ENCODE measurements at regions not wholly inside any gene's neighbourhood (a gene's known extent, or its start where the extent isn't known, plus 50 kb on each side); places are given as distances from the start of the nearest gene placed in this dataset.

DNA sequence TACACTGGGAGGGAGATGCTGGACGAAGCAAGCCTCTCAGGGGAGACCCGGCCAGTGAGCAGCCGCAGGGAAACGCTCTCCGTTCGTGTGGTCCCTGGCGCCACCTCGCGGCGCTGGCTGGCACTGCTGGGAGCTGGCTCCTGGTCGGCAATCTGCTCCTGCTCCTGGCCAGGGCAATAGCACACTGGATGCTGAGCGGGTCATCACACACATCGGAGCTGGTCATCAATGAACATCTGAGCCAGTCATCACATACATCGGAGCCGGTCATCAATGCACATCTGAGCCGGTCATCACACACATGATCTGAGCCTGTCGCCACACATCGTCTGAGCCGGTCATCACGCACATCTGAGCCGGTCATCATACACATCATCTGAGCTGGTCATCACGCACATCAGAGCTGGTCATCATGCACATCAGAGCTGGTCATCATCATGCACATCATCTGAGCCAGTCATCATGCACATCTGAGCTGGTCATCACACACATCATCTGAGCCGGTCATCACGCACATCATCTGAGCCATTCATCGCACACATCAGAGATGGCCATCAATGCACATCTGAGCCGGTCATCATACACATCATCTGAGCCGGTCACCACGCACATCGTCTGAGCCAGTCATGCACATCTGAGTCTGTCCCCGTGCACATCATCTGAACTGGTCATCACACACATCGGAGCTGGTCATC, 217.3 kb downstream of the RBFOX3 start:
- peak; percentile 46 for DNase-seq

DNA sequence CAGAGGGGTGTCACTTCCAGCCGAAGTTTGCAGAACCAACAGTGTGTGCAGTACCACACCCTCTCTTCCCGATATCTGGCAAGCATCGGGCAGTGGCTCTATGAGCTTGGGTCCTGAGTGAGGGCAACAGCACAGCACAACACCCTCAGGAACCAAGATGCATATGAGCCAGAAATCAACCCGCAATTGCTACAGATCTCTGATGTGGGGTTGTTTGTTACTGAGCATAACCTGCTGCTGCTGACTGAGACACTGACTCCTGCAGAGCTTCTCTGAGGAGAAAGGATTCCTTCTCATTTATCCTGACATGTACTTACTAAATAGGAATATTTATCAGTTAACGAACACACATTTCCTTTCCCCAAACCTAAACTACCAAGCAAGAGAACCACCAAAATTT, 218.3 kb downstream of the RBFOX3 start:
- no peak for DNase-seq

DNA sequence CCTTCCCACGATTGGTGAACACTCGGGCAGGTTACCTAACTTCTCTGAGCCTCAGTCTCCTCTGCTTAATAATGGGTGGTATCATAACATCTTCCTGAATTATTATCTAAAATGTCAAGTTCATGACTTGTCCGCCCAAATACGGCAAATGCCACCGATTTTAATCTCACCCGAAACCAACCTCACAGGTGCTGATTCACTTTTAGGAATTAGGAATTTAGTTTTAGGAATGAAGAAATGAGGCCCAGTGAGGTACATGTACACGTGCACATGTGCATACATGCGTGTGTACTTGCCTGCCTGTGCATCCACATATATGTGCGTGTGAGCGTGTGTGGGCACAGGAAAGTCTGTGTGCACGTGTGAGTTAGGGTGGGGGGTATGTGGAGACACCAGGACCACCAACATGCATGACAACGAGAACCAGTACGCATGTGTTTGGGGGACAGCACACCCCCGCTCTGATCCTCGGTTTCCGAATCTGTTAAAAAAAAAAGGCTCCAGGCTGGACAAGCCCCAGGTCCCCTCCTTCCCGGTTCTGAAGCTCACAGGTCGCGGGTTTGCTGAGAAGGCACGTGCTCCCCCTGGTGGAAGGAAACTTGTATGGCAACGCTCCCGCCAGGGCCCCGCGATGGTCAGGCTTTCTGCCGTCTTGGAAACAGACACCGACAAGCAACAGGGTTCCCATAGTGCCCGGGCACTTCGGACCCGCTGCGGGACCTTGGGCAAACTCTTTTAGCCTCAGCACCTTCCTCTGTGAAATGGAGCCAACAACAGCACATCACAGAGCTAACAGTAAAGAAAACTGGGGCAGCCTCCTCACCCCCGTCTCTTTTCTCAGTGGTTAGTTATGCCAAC, 219.2 kb downstream of the RBFOX3 start:
- DNase-seq = peak; percentile 43

DNA sequence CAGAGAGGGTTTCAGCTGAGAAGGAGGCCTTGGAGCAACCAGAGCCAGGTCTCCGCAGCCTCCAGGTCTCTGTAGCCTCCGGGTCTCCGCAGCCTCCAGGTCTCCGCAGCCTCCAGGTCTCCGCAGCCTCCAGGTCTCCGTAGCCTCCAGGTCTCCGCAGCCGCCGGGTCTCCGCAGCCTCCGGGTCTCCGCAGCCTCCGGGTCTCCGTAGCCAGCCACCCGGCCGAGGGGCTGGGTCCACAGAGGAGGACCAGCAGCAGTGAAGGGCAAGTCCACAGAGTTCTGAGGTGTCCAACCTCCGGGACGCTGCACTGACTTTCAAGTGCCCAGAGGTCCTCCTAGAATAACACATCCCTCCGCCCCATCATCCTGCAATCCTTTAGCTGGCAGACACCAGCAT, 221.0 kb downstream of the RBFOX3 start:
- no peak for DNase-seq

DNA sequence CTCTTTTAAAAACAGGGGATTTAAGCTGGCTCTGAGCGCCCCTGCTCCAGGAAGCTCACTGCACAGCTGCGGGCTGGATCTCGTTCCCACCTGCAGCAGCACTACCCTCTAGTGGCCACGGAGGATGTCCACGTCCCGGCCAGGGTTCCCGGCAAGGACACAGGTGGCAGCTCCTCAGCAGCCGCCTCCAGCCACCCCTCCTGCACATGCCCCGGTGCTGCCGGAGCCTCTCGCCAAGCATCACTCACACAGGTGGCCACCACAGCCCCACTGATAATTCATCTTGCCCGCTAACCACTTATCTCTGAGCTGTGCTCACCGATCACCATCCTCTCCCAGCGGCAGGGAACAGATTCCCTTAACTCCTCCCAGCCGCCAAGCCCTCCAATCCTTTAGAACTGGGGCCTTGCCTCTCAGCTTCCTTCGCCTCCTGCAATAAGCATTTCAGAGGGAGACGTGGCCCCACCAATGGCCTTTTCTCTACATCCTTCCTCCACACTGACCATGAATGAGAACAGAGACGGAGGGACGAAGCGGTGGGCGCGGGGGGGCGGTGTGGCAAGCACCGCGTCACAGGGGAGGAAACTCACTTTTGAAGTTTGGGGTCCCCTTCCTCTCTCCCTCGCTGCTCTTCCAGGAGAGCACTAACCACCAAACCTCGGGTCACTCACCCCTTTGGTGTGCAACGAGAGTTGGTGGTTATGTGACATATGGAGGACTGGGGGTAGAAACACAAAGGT, 222.1 kb downstream of the RBFOX3 start:
- DNase-seq = no peak

DNA sequence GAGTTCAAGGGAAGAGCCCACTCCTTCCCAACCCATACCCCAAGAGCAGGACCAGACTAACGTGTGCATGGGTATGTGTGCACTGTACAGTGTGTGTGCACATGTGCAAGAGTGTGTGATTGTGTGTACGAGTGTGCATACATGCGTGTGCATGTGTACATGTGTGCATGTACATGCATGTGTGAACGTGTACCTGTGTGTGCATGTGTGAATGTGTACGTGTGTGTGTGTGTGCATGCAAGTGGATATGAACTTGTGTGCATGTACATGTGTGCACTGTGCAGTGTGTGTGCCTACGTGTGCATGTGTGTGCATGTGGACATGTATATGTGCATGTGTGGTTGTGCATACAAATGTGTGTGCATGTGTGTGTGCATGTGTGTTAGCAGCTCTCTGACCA, 223.1 kb downstream of the RBFOX3 start:
- no peak for DNase-seq

DNA sequence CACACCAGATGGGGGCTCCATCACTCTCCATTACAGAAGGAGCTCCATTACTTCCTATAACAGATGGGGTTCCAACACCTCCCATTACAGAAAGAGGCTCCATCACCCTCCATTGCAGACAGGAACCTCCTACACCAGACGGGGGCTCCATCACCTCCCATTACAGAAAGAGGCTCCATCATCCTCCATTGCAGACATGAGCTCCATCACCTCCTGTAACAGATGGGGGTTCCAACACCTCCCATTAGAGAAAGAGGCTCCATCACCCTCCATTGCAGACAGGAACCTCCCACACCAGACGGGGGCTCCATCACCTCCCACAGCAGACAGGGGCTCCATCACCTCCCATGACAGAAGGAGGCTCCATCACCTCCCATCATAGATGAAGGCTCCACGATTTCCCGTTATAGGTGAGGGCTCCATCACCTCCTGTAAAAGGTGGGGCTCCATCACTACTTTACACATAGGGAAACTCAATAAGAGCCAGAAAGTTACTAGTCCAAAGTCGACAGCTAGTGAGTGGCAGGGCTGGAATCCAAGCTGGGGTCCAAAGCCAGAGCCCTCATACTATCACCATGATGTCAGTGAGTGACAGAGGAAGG, 224.8 kb downstream of the RBFOX3 start:
- no peak for DNase-seq

DNA sequence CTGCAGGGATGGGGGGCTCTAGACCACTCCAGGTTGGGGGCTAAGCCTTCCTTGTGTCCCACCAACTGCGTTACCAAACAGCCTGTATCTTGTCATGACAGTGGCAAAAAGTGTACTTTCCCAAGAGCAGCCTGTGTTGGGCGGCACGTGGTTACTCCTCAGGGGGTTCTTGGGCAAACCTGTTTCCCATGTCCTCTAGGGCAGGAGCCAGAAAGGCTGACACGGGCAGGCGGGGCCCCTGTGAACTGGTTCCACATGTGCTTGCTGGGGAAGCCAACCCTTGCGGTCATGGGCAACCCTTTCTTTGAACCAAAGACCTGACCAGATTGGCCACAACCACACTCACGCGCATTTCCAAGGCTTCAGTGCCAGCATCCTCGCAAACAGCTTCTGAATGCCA, 228.5 kb downstream of the RBFOX3 start:
- no peak for DNase-seq

DNA sequence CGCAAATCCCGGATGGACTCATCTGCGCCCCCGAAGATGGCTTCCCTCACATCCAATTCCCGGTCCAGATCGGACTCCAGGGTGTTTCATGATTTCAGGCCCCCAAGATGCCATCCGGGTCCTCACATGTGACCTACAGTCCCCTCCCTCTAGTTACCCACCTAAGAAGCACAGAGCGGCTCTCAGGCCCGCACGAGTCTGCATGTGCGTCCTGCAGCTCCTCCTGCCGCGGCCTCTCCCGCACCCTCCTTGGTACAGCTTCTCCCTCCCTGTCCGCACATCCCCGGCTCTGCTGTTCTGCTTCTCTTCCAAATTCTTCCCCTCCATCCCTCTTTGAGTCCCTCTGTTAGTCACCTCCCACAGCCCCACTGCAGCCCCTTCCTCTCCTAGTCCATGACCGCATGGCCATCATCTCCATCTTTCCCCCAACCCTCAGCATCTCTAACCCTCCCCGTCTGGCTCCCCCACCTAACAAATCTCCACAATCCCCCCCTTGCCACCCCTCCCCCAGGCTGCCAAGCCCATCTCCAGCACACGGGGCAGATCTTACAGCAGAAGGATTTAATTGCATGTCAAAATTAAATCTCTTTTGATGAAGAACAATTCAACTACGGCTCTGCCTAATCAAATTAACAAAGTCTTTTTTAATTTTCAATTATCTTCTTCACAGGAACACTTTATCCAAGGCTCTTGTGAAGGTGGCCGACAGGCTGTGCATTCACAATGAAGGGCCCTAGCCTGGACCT, 231.0 kb downstream of the RBFOX3 start:
- DNase-seq = no peak

DNA sequence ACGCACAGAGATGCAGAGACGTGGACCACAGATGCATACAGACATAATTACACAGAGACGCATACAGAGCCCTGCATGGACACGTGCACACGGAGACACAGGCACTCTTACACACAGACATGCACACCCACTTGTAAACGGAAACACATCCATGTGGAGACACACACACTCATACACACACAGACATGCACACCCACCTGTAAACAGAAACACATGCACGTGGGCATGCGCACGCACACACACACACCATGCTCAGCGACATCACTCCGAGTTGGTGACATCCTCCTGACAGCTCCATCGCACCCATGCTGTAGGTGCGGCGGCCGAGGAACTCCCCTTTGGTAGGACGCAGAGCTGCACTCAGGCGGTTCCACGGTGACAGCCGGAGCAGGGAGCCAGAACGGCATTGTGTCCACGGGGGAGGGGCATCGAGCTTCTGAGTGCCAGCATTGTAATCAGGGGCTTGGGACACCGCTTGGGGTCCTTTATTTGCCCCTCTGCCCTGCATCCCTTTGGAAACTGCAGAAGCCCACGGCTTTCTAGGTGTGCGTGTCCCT, 233.5 kb downstream of the RBFOX3 start:
- DNase-seq = no peak

DNA sequence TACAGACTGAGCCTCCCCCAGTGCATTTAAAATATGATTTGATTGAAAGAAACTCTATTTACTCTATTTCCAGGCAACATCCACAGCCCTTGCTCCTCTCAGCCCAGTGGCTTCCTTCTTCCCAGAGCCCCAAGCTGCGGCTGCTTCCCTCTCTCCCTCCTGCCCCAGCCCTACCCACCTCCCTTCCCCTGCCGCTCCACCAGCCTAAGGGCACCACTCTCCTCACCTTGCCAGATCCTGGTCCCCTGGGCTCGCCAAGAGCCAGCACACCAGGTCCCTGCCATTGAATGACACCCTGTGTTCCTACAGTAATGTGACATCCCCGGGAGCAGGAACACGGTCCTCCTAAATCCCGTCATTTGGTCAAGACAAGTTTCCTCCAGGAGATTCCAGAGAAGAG, 236.0 kb downstream of the RBFOX3 start:
- no peak for DNase-seq

DNA sequence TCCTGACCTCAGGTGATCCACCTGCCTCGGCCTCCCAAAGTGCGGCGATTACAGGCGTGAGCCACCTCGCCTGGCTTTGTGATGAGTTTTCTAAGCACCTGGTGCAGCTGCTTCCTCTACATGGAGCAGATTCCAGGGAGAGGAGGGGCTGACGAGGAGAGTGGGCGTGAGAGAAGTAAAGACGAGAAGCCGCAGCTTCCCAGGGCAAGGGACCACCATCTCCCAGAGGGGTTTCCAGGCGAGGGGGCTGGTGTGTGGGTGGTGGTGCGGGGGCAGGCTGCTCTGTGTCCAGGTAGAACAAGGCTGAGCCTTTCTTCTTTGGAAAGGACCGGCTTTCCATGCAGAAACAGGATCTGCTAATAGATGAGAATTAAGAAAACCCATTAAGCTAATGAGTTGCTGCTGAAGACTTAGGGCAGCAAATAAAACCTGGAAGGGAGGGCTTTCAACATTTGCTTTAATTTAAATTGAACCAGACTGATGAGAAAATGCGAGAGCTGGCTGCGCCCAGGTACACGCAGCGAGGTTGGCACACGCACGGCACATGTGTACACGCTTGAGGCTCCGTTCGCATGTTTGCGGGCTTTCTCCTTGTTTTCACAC, 236.7 kb downstream of the RBFOX3 start:
- DNase-seq = no peak

DNA sequence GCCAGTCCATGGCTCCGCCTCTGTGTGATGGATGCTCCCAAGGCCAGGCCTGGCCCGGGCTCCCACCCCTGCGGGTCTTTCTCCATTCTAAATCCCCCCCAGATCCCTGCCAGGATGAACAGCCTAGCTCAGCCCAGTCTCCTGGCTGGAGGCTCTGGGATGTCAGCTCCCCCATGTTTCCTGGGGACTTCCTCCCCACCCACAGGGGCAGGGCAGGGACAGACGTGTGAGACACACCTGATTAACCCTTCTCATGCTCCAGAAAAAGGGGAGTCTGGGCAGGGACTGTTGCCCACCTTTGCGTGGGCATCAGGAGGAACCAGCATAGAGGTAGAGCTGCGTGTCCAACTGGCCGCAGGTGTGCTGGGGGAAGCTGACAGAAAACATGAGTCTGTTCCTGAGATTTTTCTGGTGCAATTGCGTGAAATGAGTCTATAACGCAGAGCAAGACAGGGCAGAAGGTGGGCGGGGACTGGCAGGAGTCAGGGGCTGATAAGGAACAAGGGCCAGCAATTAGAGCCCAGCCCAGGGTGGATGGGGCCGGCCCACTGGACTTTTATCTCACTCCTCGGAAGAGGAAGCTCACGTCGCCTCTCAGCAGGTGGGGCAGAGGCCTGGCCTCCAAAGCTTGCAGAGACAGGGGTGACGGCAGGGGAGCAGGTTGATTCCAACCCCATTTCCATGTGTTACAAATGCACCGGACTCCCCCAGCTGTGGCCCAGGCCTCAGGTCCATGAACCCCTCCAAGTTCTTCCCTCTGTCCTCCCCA, 238.2 kb downstream of the RBFOX3 start:
- DNase-seq = no peak

DNA sequence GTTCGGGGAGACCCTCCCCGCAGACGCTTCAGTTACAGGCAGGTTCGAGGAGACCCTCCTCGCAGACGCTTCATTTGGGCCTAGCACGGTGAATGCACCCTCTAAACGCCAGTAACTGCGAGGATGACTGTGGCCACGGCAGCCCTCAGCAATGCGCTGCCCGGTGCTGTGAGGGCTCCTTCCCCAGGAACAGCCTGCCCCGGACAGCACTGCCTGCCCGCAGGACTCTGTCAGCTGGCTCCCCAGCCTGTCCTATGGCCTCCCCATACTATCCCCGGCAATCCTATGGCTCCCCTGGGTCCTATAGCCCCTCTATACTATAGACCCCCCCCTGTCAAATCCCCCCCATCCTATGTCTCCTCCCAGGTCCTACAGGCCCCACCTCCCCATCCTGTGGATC, 238.9 kb downstream of the RBFOX3 start:
- DNase-seq = no peak

DNA sequence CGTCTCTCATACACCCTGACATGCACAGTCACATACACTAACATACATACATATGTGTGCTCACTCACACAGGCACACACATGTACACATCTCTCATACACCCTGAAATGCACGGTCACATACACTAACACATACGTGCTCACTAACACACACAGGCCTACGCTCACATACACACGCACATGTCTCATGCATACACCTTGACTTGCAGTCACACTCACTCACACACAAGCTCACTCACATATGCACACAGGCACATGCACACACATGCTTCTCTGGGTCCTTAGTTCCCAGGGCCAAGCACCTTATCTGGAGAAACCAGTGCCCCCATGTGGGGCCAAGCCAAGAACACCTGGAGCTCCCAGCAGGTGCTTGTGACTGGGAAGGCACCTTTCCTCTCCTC, 240.3 kb downstream of the RBFOX3 start:
- DNase-seq = no peak

DNA sequence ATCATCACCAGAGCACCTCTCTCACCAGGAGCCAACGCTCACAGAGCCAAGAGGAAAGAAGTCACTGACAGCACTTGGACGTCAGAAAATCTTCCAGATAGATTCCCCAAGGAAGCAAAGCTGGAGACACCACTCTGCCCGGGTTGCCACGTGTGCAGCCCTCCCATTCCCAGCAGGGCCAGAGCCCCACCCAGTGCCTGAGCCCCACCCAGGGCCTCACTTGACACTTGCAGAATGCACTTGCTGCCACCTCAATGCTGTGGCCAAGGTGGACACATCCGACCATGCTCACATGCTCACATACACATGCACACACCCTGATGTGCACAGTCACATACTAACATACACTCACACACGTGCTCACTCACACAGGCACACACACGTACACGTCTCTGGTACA, 240.7 kb downstream of the RBFOX3 start:
- DNase-seq = no peak

DNA sequence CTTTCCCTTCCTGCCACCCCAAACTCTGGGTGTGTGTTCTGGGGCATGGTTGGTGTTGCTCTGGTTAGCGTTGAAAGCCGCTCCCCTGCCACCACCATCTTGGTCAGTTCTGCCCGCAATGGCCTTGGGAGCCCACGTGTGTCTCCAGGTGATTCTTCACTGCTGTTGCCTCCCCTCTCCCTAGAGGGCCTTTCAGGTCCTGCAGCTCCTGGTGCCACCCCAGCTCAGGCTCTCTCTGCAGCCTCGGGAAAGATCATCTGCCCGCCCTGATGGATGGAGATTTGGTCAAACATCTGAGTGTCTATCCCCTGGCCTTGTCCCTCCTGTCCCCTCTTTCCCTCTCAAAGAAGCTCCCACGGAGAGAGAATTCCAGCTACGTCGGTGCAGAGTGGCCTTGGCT, 241.3 kb downstream of the RBFOX3 start:
- DNase-seq = no peak

DNA sequence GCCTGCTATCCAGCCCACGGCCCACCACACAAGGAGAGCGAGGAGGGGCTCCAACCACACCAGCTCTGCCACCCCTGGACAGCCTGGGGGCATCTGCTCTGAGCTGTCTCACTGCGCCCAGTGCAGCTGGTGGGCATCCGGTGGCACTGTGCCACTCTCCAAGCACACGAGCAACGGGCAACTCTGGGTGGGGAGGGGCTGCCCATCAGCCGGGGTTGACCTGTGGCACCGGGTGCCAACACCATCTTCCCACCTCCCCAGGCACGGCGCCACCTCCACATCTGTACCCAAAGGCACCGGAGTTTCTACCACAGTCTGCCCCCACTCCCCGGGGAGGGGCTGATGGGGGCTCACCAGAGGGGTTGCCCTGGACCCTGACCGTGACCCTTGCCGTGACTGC, 241.8 kb downstream of the RBFOX3 start:
- DNase-seq = no peak

DNA sequence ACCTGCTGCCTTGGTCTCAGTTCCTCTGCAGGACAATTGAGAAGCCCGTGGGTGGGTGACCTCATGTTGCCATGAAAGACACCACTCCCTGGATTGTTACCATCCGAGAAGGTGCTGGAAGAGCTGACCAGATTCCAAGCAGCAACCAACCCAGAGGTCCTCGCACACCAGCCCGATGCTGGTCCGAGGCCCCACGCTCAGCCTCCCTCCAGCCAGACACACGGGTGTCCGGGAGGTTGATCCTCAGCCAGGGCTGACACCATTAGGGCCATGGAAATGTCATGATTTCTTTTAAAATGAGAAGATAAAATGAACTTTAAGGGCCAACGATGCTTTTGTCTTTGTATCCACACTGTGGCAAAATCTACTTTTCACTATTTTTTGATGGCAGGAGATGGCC, 242.3 kb downstream of the RBFOX3 start:
- DNase-seq = no peak

DNA sequence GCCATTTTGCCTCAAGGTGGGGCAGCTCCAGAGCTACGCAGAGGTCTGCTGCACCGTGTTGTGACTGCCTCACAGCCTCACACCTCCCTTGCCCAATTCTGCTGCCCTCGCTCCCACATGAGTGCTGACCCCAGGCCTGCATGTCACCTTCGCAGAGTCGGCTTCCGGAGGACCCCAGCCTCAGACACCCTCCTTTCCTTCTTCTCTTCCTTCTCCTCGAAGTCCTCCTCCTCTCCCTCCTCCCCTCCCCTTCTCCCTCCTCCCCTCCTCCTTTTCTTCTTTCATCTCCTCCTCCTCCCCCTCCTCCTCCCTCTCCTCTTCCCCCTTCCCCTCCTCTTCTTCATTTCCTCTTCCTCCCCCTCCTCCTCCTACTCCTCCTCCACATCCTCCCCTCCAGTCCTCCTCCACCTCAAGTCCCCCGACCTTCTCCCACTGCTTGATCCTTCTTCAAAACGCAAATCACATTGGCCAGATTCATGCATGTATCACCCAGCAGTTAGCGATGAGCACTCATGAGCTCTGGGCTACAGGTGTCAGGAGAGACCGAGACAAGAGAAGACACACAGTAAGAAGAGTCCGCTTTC, 243.8 kb downstream of the RBFOX3 start:
- DNase-seq = no peak

Measured in effector CD8-positive, alpha-beta T cell (primary cell).